Mesothelial cell of epicardium (in vitro differentiated cells): ENCODE measurements at regions not wholly inside any gene's neighbourhood (a gene's known extent, or its start where the extent isn't known, plus 50 kb on each side); places are given as distances from the start of the nearest gene placed in this dataset.

Experiments used
- DNase-seq, 2 experiments: peaks; one replicate each; pipeline ENCODE4 v3.0.0; 2021; ENCODE audit warnings: low spot score in 2 of 2; ENCODE audit not compliant: unreplicated experiment in 2 of 2
- H3K27ac Mint-ChIP-seq: 2 replicates; pipeline ENCODE4 v1.8.0; 2021; ENCODE audit warnings: mixed read lengths
- H3K27me3 Mint-ChIP-seq: 2 replicates; pipeline ENCODE4 v1.8.0; 2021; ENCODE audit warnings: low read depth, mixed read lengths
- H3K36me3 Mint-ChIP-seq: 2 replicates; pipeline ENCODE4 v1.8.0; 2021; ENCODE audit warnings: mixed read lengths
- H3K4me1 Mint-ChIP-seq: 2 replicates; pipeline ENCODE4 v1.8.0; 2021; ENCODE audit warnings: mixed read lengths
- H3K4me3 Mint-ChIP-seq: 2 replicates; pipeline ENCODE4 v1.8.0; 2021; ENCODE audit warnings: mild to moderate bottlenecking, moderate library complexity, mixed read lengths
- H3K9me3 Mint-ChIP-seq: 2 replicates; pipeline ENCODE4 v1.8.0; 2021; ENCODE audit warnings: mixed read lengths
- TF ChIP-seq, protein P1 (sequence below): fragments of 200-600 bp; sonication (generic); IDR thresholded peaks from one replicate; pipeline ENCODE4 v1.5.0; 2021; ENCODE audit warnings: antibody characterized with exemption; ENCODE audit not compliant: unreplicated experiment

DNA sequence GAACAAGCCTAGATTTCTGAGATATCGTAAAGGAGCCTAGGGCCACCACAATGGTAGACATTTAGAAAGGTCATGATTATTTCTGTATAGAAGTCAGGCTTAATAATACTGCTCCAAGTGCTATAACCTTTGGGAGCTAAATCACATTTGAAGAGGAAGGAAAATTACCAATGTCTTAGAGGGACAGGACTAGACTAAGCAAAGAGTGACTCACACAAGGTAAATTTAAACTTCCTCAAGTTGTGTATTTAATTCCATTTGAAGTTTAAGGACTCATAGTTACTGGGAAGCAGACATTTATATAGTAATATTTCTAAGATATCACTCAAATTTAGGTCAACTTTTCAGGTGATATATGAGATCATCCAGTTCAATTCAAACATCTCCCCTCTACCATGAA, 227.6 kb upstream of the MME start:
- no peaks in the 10 kb centered on the region for H3K4me1 Mint-ChIP-seq
- no peaks in the 10 kb centered on the region for H3K9me3 Mint-ChIP-seq
- H3K36me3 Mint-ChIP-seq = no peaks in the 10 kb centered on the region
- TF ChIP-seq, protein P1, sequence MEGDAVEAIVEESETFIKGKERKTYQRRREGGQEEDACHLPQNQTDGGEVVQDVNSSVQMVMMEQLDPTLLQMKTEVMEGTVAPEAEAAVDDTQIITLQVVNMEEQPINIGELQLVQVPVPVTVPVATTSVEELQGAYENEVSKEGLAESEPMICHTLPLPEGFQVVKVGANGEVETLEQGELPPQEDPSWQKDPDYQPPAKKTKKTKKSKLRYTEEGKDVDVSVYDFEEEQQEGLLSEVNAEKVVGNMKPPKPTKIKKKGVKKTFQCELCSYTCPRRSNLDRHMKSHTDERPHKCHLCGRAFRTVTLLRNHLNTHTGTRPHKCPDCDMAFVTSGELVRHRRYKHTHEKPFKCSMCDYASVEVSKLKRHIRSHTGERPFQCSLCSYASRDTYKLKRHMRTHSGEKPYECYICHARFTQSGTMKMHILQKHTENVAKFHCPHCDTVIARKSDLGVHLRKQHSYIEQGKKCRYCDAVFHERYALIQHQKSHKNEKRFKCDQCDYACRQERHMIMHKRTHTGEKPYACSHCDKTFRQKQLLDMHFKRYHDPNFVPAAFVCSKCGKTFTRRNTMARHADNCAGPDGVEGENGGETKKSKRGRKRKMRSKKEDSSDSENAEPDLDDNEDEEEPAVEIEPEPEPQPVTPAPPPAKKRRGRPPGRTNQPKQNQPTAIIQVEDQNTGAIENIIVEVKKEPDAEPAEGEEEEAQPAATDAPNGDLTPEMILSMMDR = no peak
- no peak for DNase-seq
- H3K4me3 Mint-ChIP-seq = no peak overlapping the region
- H3K27me3 Mint-ChIP-seq = no peaks in the 10 kb centered on the region
- H3K27ac Mint-ChIP-seq = no peak overlapping the region

- no peaks in the 10 kb centered on the region for H3K4me1 Mint-ChIP-seq
- no peak overlapping the region for H3K4me3 Mint-ChIP-seq
- H3K27ac Mint-ChIP-seq = no peak overlapping the region
- H3K36me3 Mint-ChIP-seq = no peaks in the 10 kb centered on the region
- H3K27me3 Mint-ChIP-seq = no peaks in the 10 kb centered on the region
- TF ChIP-seq, protein P1 = no peak
- DNase-seq = no peak
- no peaks in the 10 kb centered on the region for H3K9me3 Mint-ChIP-seq
Observed at GRCh38 chr3:154851644-154852043, 228.5 kb upstream of the MME start.

GRCh38 chr3:154850921-154851320, 229.2 kb upstream of the MME start:
- Mint-ChIP-seq H3K4me3 (no peak overlapping the region), H3K4me1 (no peaks in the 10 kb centered on the region), H3K27ac (no peak overlapping the region), H3K27me3 (no peaks in the 10 kb centered on the region), H3K36me3 (no peaks in the 10 kb centered on the region), H3K9me3 (no peaks in the 10 kb centered on the region)
- DNase-seq = no peak
- TF ChIP-seq, protein P1 = no peak

- DNase-seq = no peak
- Mint-ChIP-seq H3K4me1 (no peaks in the 10 kb centered on the region), H3K27ac (no peak overlapping the region), H3K36me3 (no peaks in the 10 kb centered on the region), H3K27me3 (no peaks in the 10 kb centered on the region), H3K9me3 (no peaks in the 10 kb centered on the region), H3K4me3 (no peak overlapping the region)
- TF ChIP-seq, protein P1 = no peak
Observed at GRCh38 chr3:154849408-154849807, 230.7 kb upstream of the MME start.

DNA sequence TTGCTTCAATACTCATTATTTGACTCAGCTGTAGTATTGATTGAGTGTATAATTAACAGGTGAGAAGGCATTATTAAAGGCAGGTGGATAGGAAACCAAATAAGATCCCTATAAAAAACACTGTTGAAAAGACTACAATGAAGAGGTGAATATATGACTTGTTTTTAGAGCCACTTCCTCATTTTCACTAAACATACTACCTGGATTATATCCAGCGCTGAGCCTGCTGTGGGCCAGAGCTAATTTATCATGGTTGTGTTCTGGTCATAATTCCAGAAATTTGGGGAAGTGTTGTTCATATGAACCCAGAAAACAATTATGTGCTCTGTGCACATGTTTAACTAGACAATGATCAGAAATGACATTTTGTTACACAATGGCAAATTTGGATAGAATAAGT, 235.3 kb upstream of the MME start:
- Mint-ChIP-seq H3K9me3 (peaks cover 5% of the 10 kb centered on the region), H3K27me3 (no peaks in the 10 kb centered on the region), H3K4me3 (no peak overlapping the region), H3K4me1 (no peaks in the 10 kb centered on the region), H3K36me3 (no peaks in the 10 kb centered on the region), H3K27ac (no peak overlapping the region)
- TF ChIP-seq, protein P1 = no peak
- no peak for DNase-seq

GRCh38 chr3:154843647-154844046, 236.5 kb upstream of the MME start:
- Mint-ChIP-seq H3K27me3 (no peaks in the 10 kb centered on the region), H3K4me3 (no peak overlapping the region), H3K27ac (no peak overlapping the region), H3K36me3 (no peaks in the 10 kb centered on the region), H3K9me3 (peaks cover 5% of the 10 kb centered on the region), H3K4me1 (no peaks in the 10 kb centered on the region)
- no peak for DNase-seq
- TF ChIP-seq, protein P1 = no peak
